ENCODE measurements at regions not wholly inside any gene's neighbourhood (a gene's known extent, or its start where the extent isn't known, plus 50 kb on each side); places are given as distances from the start of the nearest gene placed in this dataset.

DNA sequence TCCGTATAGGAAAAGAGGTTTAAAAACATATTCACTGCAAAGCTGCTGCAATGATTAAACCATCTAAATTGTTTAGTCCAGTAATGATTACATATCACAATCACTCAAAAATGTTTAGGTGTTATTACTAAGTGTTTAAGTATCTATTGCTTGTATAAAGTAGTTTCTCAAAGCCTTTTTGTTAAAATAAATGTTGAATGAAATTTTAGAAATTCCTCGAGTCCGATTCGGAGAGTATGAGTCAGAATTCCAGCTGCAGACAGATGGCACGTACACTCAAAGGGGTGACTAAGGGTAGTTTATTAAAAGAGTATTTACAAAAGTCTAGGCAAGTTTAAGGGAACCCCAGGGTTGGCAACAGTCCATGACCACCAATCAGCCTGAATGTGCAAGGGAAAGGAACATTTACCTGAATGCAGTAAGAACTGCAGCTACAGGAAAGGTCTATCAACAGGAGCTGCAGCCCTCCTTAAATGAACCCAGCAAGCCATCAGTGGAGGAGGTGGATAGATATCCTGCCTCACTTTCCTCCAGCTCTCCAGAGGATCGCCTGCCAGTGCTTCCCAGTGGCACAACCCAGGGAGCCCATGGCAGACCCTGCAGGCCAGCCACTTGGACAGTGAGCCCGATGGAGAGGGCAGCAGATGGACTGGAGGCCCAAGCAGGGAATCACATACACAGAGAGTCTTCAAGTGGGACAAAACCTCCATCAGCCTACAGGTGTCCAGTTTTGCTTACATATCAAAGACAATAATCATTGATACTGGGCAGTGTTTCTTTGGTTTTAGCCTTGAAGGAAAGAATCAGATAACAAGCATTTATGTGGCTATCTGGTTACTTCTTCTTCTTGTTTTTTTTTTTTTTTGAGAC lies 92.1 kb upstream of the SLC44A3 start:
- DNase-seq (ENCODE audit: low spot score), result no peak
- Mint-ChIP-seq H3K9me3 (no peaks in the 10 kb centered on the region), H3K36me3 (ENCODE audit: low read depth) (no peaks in the 10 kb centered on the region), H3K27ac (no peak overlapping the region), H3K4me3 (ENCODE audit: low read depth) (no peak overlapping the region), H3K4me1 (ENCODE audit: low read depth) (no peaks in the 10 kb centered on the region), H3K27me3 (ENCODE audit: low read depth) (peaks cover 29% of the 10 kb centered on the region)
- intact Hi-C loops (cut with micrococcal nuclease), result no loop called here

DNA sequence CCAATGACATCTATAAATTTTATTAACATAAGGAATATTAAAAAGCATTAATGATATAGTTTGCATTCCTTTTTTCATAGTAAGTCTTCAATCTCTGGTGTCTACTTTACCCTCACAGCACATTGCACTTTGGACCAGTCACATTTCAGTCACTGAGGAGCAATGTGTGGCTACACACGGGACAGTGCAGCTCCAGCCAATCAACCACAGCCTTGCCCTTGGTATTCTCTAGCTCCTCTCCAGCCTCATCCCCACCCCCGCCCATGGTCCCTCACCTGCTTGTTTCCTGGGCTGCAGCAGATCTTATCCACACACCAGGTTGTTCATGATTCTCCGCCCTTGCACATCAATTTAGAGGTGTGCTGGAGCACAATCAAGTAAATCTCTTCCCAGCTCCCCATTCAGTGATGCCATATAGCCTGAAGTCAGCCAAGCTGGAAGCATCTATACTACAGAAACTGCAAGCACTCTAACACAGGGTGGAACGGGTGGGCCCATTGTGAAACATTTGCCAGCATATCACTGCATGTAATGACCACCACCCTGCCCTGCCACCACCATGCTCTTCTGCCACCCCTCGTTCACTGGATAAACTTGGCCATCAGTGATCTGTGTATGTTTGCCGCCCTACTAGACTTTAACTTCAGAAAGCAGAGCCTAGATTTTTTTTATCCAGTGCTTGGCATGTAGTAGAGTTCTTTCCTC lies 93.0 kb upstream of the SLC44A3 start:
- no peaks in the 10 kb centered on the region for H3K36me3 Mint-ChIP-seq (ENCODE audit: low read depth)
- H3K4me1 Mint-ChIP-seq (ENCODE audit: low read depth), result no peaks in the 10 kb centered on the region
- H3K4me3 Mint-ChIP-seq (ENCODE audit: low read depth), result no peak overlapping the region
- intact Hi-C loops (cut with micrococcal nuclease), result no loop called here
- H3K9me3 Mint-ChIP-seq, result no peaks in the 10 kb centered on the region
- H3K27me3 Mint-ChIP-seq (ENCODE audit: low read depth), result peaks cover 29% of the 10 kb centered on the region
- DNase-seq (ENCODE audit: low spot score), result no peak
- no peak overlapping the region for H3K27ac Mint-ChIP-seq

DNA sequence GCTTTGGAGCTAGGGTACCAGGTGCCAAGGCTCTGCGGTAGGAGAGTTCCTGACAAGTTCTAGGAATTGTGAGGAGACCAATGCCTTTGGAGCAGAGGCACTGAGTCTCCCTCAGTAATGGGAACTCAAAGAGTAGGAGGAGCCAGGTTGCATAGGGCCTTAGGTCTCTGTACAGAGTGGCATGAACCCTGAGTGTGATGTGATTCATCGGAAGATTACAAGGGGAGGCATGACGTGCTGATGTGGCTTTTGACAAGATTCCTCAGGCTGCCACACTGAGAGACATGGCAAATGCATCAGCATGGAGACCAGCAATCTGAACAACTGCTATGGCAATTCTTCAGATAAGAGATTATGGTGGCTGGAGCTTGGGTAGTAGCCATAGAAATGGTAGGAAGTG lies 94.6 kb upstream of the SLC44A3 start:
- no peak overlapping the region for H3K4me3 Mint-ChIP-seq (ENCODE audit: low read depth)
- no peaks in the 10 kb centered on the region for H3K36me3 Mint-ChIP-seq (ENCODE audit: low read depth)
- no peaks in the 10 kb centered on the region for H3K9me3 Mint-ChIP-seq
- no peak for DNase-seq (ENCODE audit: low spot score)
- intact Hi-C loops (cut with micrococcal nuclease), result no loop called here
- H3K27me3 Mint-ChIP-seq (ENCODE audit: low read depth), result peaks cover 20% of the 10 kb centered on the region
- H3K27ac Mint-ChIP-seq, result no peak overlapping the region
- H3K4me1 Mint-ChIP-seq (ENCODE audit: low read depth), result peaks cover 9% of the 10 kb centered on the region

DNA sequence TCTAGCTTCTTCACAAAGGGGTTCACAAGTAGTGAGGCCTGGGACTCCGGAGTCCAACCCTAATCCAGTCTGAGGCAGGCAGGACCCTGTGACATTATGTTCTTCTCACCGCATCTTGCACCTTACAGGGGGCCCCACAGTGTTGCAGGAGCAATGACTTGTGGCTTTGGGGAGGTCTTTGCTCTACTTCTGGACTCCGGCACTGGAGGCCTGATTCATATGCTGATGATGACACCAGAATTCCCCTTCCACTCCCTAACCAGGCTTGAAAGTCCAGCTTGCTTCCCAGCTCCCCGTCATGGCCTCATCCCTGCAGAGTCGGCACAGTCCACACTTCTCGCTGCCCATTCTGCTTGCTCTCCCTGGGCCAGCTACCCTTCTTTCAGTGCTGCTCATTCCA lies 96.3 kb upstream of the SLC44A3 start:
- no peaks in the 10 kb centered on the region for H3K36me3 Mint-ChIP-seq (ENCODE audit: low read depth)
- intact Hi-C loops (cut with micrococcal nuclease), result no loop called here
- no peaks in the 10 kb centered on the region for H3K9me3 Mint-ChIP-seq
- no peak for DNase-seq (ENCODE audit: low spot score)
- peaks cover 16% of the 10 kb centered on the region for H3K4me1 Mint-ChIP-seq (ENCODE audit: low read depth)
- H3K27ac Mint-ChIP-seq, result no peak overlapping the region
- no peak overlapping the region for H3K4me3 Mint-ChIP-seq (ENCODE audit: low read depth)
- H3K27me3 Mint-ChIP-seq (ENCODE audit: low read depth), result peaks cover 16% of the 10 kb centered on the region

DNA sequence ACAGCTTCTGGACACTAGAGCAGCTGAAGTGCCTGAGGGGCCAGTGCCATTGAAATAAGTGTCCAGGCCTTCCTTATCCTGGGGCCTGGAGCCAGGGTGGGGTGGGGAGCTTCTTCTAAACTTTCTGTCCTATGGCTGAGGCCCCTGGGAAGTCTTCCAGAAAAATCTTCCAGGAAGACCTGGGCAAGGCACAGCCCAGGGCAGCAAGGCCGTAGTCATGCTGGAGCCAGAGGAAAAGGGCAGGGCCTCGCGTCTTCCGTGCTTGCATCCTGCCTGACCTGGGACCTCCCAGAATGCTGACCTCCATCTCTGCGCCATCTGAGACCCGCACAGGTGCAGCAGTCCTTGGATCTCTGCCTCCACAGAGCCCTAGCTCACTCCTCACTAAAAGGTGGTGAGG lies 96.7 kb upstream of the SLC44A3 start:
- peaks cover 19% of the 10 kb centered on the region for H3K27me3 Mint-ChIP-seq (ENCODE audit: low read depth)
- intact Hi-C loops (cut with micrococcal nuclease), result no loop called here
- H3K4me3 Mint-ChIP-seq (ENCODE audit: low read depth), result no peak overlapping the region
- peaks cover 16% of the 10 kb centered on the region for H3K4me1 Mint-ChIP-seq (ENCODE audit: low read depth)
- no peak for DNase-seq (ENCODE audit: low spot score)
- no peak overlapping the region for H3K27ac Mint-ChIP-seq
- H3K36me3 Mint-ChIP-seq (ENCODE audit: low read depth), result no peaks in the 10 kb centered on the region
- no peaks in the 10 kb centered on the region for H3K9me3 Mint-ChIP-seq

DNA sequence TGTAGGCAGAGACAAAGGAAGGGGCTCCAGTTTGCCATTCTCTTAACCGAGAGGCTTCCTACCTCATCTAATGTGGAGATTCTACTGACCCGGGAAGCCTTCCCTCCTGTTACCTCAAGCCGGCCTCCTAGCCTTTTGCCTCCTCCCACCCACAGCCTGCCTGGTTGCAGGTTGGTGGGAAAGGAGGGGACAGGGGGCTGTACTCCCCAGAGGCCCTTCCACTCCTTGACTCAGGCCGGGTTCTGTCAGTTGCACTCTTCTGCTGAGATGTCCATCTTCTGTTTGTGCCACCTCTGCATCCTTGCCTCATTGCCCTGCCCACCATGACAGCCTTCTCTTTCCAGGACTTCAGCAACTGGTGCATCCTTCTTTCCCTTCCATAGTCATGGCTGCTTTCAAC lies 98.0 kb upstream of the SLC44A3 start:
- DNase-seq (ENCODE audit: low spot score), result no peak
- H3K9me3 Mint-ChIP-seq, result no peaks in the 10 kb centered on the region
- no peak overlapping the region for H3K4me3 Mint-ChIP-seq (ENCODE audit: low read depth)
- H3K36me3 Mint-ChIP-seq (ENCODE audit: low read depth), result no peaks in the 10 kb centered on the region
- no peak overlapping the region for H3K27ac Mint-ChIP-seq
- intact Hi-C loops (cut with micrococcal nuclease), result no loop called here
- H3K27me3 Mint-ChIP-seq (ENCODE audit: low read depth), result peaks cover 17% of the 10 kb centered on the region
- peaks cover 16% of the 10 kb centered on the region for H3K4me1 Mint-ChIP-seq (ENCODE audit: low read depth)

DNA sequence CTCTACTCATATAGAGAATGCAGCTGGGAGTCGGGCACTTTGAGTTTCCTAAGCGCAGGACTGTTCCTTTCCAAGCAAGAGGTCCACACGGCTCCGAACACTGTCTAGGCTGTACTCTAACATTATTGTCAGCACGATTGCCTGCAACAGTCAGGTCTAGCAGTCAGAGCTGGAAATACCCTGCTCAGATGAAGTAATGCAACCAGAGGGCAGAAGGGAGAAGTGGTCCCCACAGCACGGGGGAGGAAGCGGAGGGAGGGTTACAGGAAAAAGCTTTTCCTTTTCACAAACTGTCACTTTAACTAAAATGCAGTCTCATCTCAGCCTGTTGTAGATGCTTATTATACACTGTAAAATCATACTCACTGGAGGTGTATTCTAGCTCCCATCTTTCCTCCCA lies 98.9 kb upstream of the SLC44A3 start:
- DNase-seq (ENCODE audit: low spot score), result no peak
- intact Hi-C loops (cut with micrococcal nuclease), result no loop called here
- peaks cover 16% of the 10 kb centered on the region for H3K4me1 Mint-ChIP-seq (ENCODE audit: low read depth)
- H3K9me3 Mint-ChIP-seq, result no peaks in the 10 kb centered on the region
- no peak overlapping the region for H3K4me3 Mint-ChIP-seq (ENCODE audit: low read depth)
- no peaks in the 10 kb centered on the region for H3K36me3 Mint-ChIP-seq (ENCODE audit: low read depth)
- peaks cover 20% of the 10 kb centered on the region for H3K27me3 Mint-ChIP-seq (ENCODE audit: low read depth)
- no peak overlapping the region for H3K27ac Mint-ChIP-seq

DNA sequence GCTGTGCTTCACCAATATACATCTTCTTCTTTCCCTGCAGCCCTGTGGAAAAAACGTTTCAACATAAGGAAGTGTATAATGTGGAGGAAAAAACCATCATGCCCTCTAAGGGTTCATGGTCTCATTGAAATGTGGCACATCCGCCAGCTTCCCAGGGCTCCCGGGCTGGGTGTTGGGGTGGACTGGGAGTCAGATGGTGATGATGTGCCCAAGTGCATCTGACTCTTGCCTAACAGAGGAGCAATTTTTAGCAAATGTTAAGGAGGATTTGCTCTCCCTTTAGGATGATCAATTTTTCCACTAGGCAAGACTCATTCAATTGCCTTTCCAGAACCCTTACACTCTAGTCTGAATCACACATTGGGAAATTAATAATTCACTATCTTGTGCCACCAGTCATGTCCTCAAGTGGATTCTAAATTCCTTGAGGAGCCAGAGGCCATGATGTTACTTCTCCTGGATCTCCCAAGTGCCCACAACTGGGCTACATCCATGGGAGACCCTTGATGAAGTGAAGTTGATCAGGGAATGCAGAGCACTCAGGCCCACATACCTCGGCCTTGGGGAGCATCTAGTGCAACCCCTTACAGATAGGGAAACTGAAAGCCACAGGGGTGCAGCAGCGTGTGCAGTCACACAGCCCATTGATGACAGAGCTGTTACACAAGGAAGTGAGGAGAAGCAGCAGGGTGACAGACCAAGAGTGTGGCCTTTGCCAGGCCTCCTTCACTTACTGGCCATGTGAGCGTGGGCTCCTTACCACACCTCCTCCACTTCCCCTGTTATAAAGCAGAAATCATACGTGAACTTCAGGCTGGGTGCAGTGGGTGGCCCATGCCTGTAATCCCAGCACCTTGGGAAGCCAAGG lies 100.0 kb upstream of the SLC44A3 start:
- H3K4me1 Mint-ChIP-seq (ENCODE audit: low read depth), result peaks cover 16% of the 10 kb centered on the region
- no peaks in the 10 kb centered on the region for H3K9me3 Mint-ChIP-seq
- H3K36me3 Mint-ChIP-seq (ENCODE audit: low read depth), result no peaks in the 10 kb centered on the region
- DNase-seq (ENCODE audit: low spot score), result no peak
- intact Hi-C loops (cut with micrococcal nuclease), result no loop called here
- no peak overlapping the region for H3K4me3 Mint-ChIP-seq (ENCODE audit: low read depth)
- H3K27me3 Mint-ChIP-seq (ENCODE audit: low read depth), result peaks cover 15% of the 10 kb centered on the region
- H3K27ac Mint-ChIP-seq, result peak overlapping the region; percentile 8

DNA sequence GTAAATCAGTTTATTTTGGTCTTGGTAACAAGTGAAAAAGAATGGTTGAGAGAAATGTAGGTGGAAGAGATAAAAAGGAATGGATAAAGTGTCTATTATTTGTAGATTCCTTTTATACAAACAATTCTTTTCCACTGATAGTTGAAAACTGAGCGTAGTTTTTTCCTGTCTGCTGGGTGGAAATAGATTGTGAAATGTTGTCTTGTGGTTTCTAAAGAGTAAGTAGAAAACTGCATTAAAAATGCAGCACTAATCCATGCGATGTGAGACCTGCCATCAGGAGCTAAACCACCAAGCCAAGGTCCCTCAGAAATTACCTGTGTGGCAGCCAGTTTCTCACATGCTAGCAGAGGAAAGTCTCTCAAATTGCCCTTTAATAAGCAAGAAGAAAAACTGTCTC lies 103.2 kb upstream of the SLC44A3 start:
- no peak overlapping the region for H3K4me3 Mint-ChIP-seq (ENCODE audit: low read depth)
- no peak for DNase-seq (ENCODE audit: low spot score)
- peaks cover 18% of the 10 kb centered on the region for H3K4me1 Mint-ChIP-seq (ENCODE audit: low read depth)
- no peaks in the 10 kb centered on the region for H3K9me3 Mint-ChIP-seq
- intact Hi-C loops (cut with micrococcal nuclease), result no loop called here
- H3K36me3 Mint-ChIP-seq (ENCODE audit: low read depth), result no peaks in the 10 kb centered on the region
- H3K27me3 Mint-ChIP-seq (ENCODE audit: low read depth), result peaks cover 12% of the 10 kb centered on the region
- no peak overlapping the region for H3K27ac Mint-ChIP-seq

DNA sequence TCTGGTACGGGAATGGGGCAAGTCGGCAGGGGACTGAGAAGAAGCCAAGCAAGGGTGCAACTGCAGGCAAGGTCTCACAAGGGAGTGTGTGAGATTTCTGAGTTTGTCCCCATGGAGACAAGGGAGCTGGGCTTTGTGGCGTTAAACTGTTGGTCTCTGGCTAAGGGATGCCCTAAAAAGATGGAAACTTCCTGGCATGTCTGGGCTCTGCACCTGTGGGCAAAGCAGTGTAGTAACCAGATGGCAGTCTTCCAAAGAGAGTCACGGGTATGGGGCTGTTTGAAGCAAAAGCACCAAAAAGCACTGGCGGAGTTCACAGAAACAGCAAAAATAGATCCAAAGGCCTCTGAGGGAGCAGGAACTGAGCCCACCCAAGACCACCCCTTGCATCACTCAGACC lies 104.8 kb upstream of the SLC44A3 start:
- Mint-ChIP-seq H3K27me3 (ENCODE audit: low read depth) (peaks cover 14% of the 10 kb centered on the region), H3K9me3 (no peaks in the 10 kb centered on the region), H3K36me3 (ENCODE audit: low read depth) (no peaks in the 10 kb centered on the region), H3K27ac (no peak overlapping the region), H3K4me3 (ENCODE audit: low read depth) (no peak overlapping the region), H3K4me1 (ENCODE audit: low read depth) (peaks cover 7% of the 10 kb centered on the region)
- intact Hi-C loops (cut with micrococcal nuclease), result no loop called here
- no peak for DNase-seq (ENCODE audit: low spot score)

DNA sequence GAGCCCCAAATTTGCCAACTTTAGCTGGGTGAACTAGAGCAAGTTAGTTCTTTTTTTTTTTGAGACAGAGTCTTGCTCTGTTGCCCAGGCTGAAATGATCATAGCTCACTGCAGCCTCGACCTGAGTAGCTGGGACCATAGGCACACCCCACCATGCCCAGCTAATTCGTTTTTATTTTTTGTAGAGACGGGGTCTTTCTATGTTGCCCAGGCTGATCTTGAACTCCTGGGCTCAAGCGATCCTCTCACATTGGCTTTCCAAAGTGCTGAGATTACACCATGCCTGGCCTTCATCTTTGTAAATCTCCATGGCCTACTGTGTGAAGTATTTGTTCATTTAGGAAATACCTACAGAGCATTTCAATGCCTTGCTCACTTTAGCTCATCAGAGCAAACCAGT lies 105.6 kb upstream of the SLC44A3 start:
- Mint-ChIP-seq H3K9me3 (no peaks in the 10 kb centered on the region), H3K4me3 (ENCODE audit: low read depth) (no peak overlapping the region), H3K27me3 (ENCODE audit: low read depth) (peaks cover 14% of the 10 kb centered on the region), H3K36me3 (ENCODE audit: low read depth) (no peaks in the 10 kb centered on the region), H3K4me1 (ENCODE audit: low read depth) (peaks cover 2% of the 10 kb centered on the region), H3K27ac (no peak overlapping the region)
- intact Hi-C loops (cut with micrococcal nuclease), result no loop called here
- no peak for DNase-seq (ENCODE audit: low spot score)

DNA sequence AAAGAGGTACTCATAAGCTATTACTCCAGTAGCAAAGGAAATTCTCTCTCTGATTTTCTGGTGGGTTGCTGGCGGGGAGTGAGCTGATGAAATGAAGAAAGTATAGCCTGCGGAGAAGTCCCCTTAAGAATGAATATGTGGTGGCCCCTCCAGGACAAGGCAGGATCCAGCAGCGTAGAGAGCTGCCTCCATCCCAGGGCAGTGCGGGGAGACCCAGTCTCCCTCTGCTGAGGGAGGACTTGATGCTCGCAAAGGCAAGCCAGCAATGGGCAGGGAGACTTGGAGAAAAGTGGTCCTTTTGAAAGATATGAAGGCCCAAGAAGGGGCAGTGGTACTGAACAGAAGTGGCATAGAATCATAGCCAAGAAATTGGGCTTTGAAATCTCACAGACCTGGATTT lies 106.0 kb upstream of the SLC44A3 start:
- intact Hi-C loops (cut with micrococcal nuclease), result no loop called here
- Mint-ChIP-seq H3K4me3 (ENCODE audit: low read depth) (no peak overlapping the region), H3K27me3 (ENCODE audit: low read depth) (peaks cover 14% of the 10 kb centered on the region), H3K36me3 (ENCODE audit: low read depth) (no peaks in the 10 kb centered on the region), H3K9me3 (no peaks in the 10 kb centered on the region), H3K27ac (no peak overlapping the region), H3K4me1 (ENCODE audit: low read depth) (peaks cover 2% of the 10 kb centered on the region)
- no peak for DNase-seq (ENCODE audit: low spot score)

All from activated T-helper 2 cell treated with anti-CD3 and anti-CD28 coated beads, Interferon-gamma antibody, Interleukin-2, Interleukin-4, amounts not matched to agents 10 μg/mL and 5 μg/mL and 100 μg/mL, durations not matched to agents 14 hours and 24 hours and 36 hours (primary cell).